ENCODE measurements at regions not wholly inside any gene's neighbourhood (a gene's known extent, or its start where the extent isn't known, plus 50 kb on each side); places are given as distances from the start of the nearest gene placed in this dataset.
A peak's percentile ranks its signal among the peaks of the same experiment; 100 is the strongest.

GRCh38 chr10:78765726-78766335 lies 302.9 kb upstream of the ZMIZ1 start:
- Histone ChIP-seq H3K9me3 (ENCODE audit: control insufficient read depth in 2 of 2, insufficient read depth in 1 of 2, low read depth in 1 of 2, low read length in 1 of 2) (peaks cover 0 to 4% of the 10 kb centered on the region in 2 donors), H3K4me1 (ENCODE audit: control insufficient read depth in 3 of 3, insufficient read depth in 2 of 3, low read depth in 1 of 3, low read length in 2 of 3) (no peaks in the 10 kb centered on the region), H3K36me3 (ENCODE audit: control insufficient read depth in 3 of 3, insufficient read depth in 2 of 3, low read depth in 1 of 3, low read length in 3 of 3) (no peaks in the 10 kb centered on the region), H3K27ac (ENCODE audit: low read depth in 1 of 3, low read length in 2 of 3) (no peak overlapping the region), H3K4me3 (ENCODE audit: low read depth in 1 of 3, low read length in 3 of 3) (no peak overlapping the region), H3K27me3 (ENCODE audit: control insufficient read depth in 3 of 3, insufficient read depth in 3 of 3, low read length in 3 of 3) (no peaks in the 10 kb centered on the region)
- 85 to 90% (median 86%) methylated on average over 16 of the region's 16 CpGs for WGBS, 3 donors
- DNase-seq (no peak), FAIRE-seq (no peak)

GRCh38 chr10:78766603-78767002 lies 302.2 kb upstream of the ZMIZ1 start:
- Histone ChIP-seq H3K27ac (ENCODE audit: low read depth in 1 of 3, low read length in 2 of 3) (no peak overlapping the region), H3K4me3 (ENCODE audit: low read depth in 1 of 3, low read length in 3 of 3) (no peak overlapping the region), H3K36me3 (ENCODE audit: control insufficient read depth in 3 of 3, insufficient read depth in 2 of 3, low read depth in 1 of 3, low read length in 3 of 3) (no peaks in the 10 kb centered on the region), H3K27me3 (ENCODE audit: control insufficient read depth in 3 of 3, insufficient read depth in 3 of 3, low read length in 3 of 3) (no peaks in the 10 kb centered on the region), H3K9me3 (ENCODE audit: control insufficient read depth in 2 of 2, insufficient read depth in 1 of 2, low read depth in 1 of 2, low read length in 1 of 2) (peaks cover 0 to 4% of the 10 kb centered on the region in 2 donors), H3K4me1 (ENCODE audit: control insufficient read depth in 3 of 3, insufficient read depth in 2 of 3, low read depth in 1 of 3, low read length in 2 of 3) (no peaks in the 10 kb centered on the region)
- DNase-seq: no peak
- WGBS, 3 donors: 91 to 97% (median 94%) methylated on average over 4 of the region's 4 CpGs
- FAIRE-seq: no peak

DNA sequence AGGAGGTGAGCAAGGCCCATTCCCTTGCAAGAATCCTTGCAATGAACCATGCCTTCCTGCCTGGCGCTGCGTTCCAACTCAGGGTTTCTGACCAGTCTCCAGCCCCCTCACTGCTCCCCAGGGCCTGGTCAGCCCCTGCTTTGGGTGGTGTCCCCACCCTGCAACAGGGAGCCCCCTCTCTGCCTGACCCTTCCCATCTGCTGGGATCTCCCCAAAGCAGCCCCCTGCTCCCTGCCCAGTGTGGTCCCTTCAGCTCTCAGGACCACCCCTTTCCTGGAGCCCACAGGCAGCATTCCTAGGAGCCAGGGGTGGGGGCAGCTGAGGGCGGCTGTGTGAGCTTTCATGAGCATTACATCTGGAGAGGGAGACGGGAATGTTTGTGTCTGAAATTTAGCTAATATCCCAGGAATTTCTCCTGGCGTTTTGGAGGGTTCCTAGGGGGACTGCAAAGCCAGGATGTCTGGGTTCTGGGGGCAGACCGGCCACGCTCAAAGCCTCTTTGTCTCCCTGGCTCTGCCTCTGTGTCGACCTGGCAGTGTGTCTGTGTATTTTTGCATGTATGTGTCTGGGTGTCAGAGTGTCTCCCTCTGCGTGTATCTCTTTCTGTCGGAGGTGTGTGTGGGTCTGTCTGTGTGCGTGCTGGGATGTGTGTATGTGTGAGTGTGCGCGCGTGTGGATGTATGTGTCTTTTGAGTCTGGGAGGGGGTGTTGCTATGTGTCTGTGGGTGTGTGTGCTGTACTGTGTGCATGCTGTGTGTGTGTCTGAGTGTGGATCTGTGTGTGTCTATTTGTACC lies 300.5 kb upstream of the ZMIZ1 start:
- 78 to 87% (median 85%) methylated on average over 12 to 14 of the region's 14 CpGs for WGBS, 3 donors
- Histone ChIP-seq H3K4me1 (ENCODE audit: control insufficient read depth in 3 of 3, insufficient read depth in 2 of 3, low read depth in 1 of 3, low read length in 2 of 3) (no peaks in the 10 kb centered on the region), H3K9me3 (ENCODE audit: control insufficient read depth in 2 of 2, insufficient read depth in 1 of 2, low read depth in 1 of 2, low read length in 1 of 2) (peaks cover 0 to 4% of the 10 kb centered on the region in 2 donors), H3K27me3 (ENCODE audit: control insufficient read depth in 3 of 3, insufficient read depth in 3 of 3, low read length in 3 of 3) (no peaks in the 10 kb centered on the region), H3K4me3 (ENCODE audit: low read depth in 1 of 3, low read length in 3 of 3) (no peak overlapping the region), H3K36me3 (ENCODE audit: control insufficient read depth in 3 of 3, insufficient read depth in 2 of 3, low read depth in 1 of 3, low read length in 3 of 3) (no peaks in the 10 kb centered on the region), H3K27ac (ENCODE audit: low read depth in 1 of 3, low read length in 2 of 3) (no peak overlapping the region)
- FAIRE-seq: no peak
- DNase-seq: no peak

- peaks cover 0 to 4% of the 10 kb centered on the region in 2 donors for H3K9me3 ChIP-seq (ENCODE audit: control insufficient read depth in 2 of 2, insufficient read depth in 1 of 2, low read depth in 1 of 2, low read length in 1 of 2)
- no peak for FAIRE-seq
- no peaks in the 10 kb centered on the region for H3K36me3 ChIP-seq (ENCODE audit: control insufficient read depth in 3 of 3, insufficient read depth in 2 of 3, low read depth in 1 of 3, low read length in 3 of 3)
- no peak overlapping the region for H3K4me3 ChIP-seq (ENCODE audit: low read depth in 1 of 3, low read length in 3 of 3)
- H3K27ac ChIP-seq (ENCODE audit: low read depth in 1 of 3, low read length in 2 of 3): no peak overlapping the region
- H3K27me3 ChIP-seq (ENCODE audit: control insufficient read depth in 3 of 3, insufficient read depth in 3 of 3, low read length in 3 of 3): no peaks in the 10 kb centered on the region
- DNase-seq: no peak
- H3K4me1 ChIP-seq (ENCODE audit: control insufficient read depth in 3 of 3, insufficient read depth in 2 of 3, low read depth in 1 of 3, low read length in 2 of 3): no peaks in the 10 kb centered on the region
- 55 to 69% (median 57%) methylated on average over 4 to 5 of the region's 5 CpGs for WGBS, 3 donors
Measured at GRCh38 chr10:78768876-78769275, 299.9 kb upstream of the ZMIZ1 start.

GRCh38 chr10:78769526-78769925 lies 299.2 kb upstream of the ZMIZ1 start:
- FAIRE-seq (no peak), DNase-seq (no peak)

GRCh38 chr10:78770167-78771090 lies 298.3 kb upstream of the ZMIZ1 start:
- peaks cover 0 to 1% (median 0%) of the 10 kb centered on the region in 3 donors for H3K27me3 ChIP-seq (ENCODE audit: control insufficient read depth in 3 of 3, insufficient read depth in 3 of 3, low read length in 3 of 3)
- H3K4me3 ChIP-seq (ENCODE audit: low read depth in 1 of 3, low read length in 3 of 3): no peak overlapping the region
- DNase-seq (no peak), FAIRE-seq (no peak)
- 86 to 91% (median 90%) methylated on average over 16 of the region's 16 CpGs for WGBS, 3 donors
- no peaks in the 10 kb centered on the region for H3K36me3 ChIP-seq (ENCODE audit: control insufficient read depth in 3 of 3, insufficient read depth in 2 of 3, low read depth in 1 of 3, low read length in 3 of 3)
- H3K9me3 ChIP-seq (ENCODE audit: control insufficient read depth in 2 of 2, insufficient read depth in 1 of 2, low read depth in 1 of 2, low read length in 1 of 2): peaks cover 0 to 4% of the 10 kb centered on the region in 2 donors
- H3K27ac ChIP-seq (ENCODE audit: low read depth in 1 of 3, low read length in 2 of 3): peak overlapping the region in 1 of 3 donors; percentile 12
- H3K4me1 ChIP-seq (ENCODE audit: control insufficient read depth in 3 of 3, insufficient read depth in 2 of 3, low read depth in 1 of 3, low read length in 2 of 3): peaks cover 0 to 10% (median 0%) of the 10 kb centered on the region in 3 donors

More at GRCh38 chr10:78769526-78769925, 299.2 kb upstream of the ZMIZ1 start:
- Histone ChIP-seq H3K27ac (ENCODE audit: low read depth in 1 of 3, low read length in 2 of 3) (no peak overlapping the region), H3K4me3 (ENCODE audit: low read depth in 1 of 3, low read length in 3 of 3) (no peak overlapping the region), H3K9me3 (ENCODE audit: control insufficient read depth in 2 of 2, insufficient read depth in 1 of 2, low read depth in 1 of 2, low read length in 1 of 2) (peaks cover 0 to 4% of the 10 kb centered on the region in 2 donors), H3K27me3 (ENCODE audit: control insufficient read depth in 3 of 3, insufficient read depth in 3 of 3, low read length in 3 of 3) (no peaks in the 10 kb centered on the region), H3K36me3 (ENCODE audit: control insufficient read depth in 3 of 3, insufficient read depth in 2 of 3, low read depth in 1 of 3, low read length in 3 of 3) (no peaks in the 10 kb centered on the region), H3K4me1 (ENCODE audit: control insufficient read depth in 3 of 3, insufficient read depth in 2 of 3, low read depth in 1 of 3, low read length in 2 of 3) (peaks cover 0 to under 1% (median 0%) of the 10 kb centered on the region in 3 donors)
- 81 to 88% (median 86%) methylated on average over 5 of the region's 5 CpGs for WGBS, 3 donors

DNA sequence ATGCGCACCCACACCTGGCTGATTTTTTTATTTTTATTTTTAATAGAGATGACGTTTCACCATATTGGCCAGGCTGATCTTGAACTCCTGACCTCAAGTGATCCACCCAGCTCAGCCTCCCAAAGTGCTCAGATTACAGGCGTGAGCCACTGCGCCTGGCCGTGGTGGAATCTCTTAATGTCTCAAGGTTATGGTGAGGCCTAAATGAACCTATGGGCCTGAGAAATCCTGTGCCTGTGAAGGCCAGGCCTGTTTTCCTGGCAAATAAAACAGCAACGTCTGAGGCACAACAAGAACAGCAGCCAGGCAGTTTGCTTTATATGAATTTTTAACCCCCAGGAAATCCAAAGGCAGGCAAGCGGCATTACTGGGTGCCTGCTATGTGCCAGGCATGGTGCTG lies 297.5 kb upstream of the ZMIZ1 start:
- peak overlapping the region in 2 of 3 donors; percentile 38 to 44 for H3K27ac ChIP-seq (ENCODE audit: low read depth in 1 of 3, low read length in 2 of 3)

More for the DNA sequence above, 297.5 kb upstream of the ZMIZ1 start:
- no peak for FAIRE-seq
- Histone ChIP-seq H3K4me1 (ENCODE audit: control insufficient read depth in 3 of 3, insufficient read depth in 2 of 3, low read depth in 1 of 3, low read length in 2 of 3) (peaks cover 0 to 11% (median 0%) of the 10 kb centered on the region in 3 donors), H3K4me3 (ENCODE audit: low read depth in 1 of 3, low read length in 3 of 3) (no peak overlapping the region), H3K9me3 (ENCODE audit: control insufficient read depth in 2 of 2, insufficient read depth in 1 of 2, low read depth in 1 of 2, low read length in 1 of 2) (peaks cover 0 to 4% of the 10 kb centered on the region in 2 donors), H3K36me3 (ENCODE audit: control insufficient read depth in 3 of 3, insufficient read depth in 2 of 3, low read depth in 1 of 3, low read length in 3 of 3) (no peaks in the 10 kb centered on the region), H3K27me3 (ENCODE audit: control insufficient read depth in 3 of 3, insufficient read depth in 3 of 3, low read length in 3 of 3) (peaks cover 0 to 2% (median 0%) of the 10 kb centered on the region in 3 donors)
- 71 to 82% (median 73%) methylated on average over 7 of the region's 7 CpGs for WGBS, 3 donors
- no peak for DNase-seq
